GM12878 (cell line): ENCODE measurements at regions not wholly inside any gene's neighbourhood (a gene's known extent, or its start where the extent isn't known, plus 50 kb on each side); places are given as distances from the start of the nearest gene placed in this dataset.
"Not testable (repeated sequence)": the region's sequence is repeated elsewhere in the genome, so short reads cannot be mapped to it uniquely, and the experiment has no call there.

Experiments used
- ATAC-seq: fragments of 200-7000 bp; cut with Tn5 transposase; 3 replicates; pipeline ENCODE4 v1.9.1; 2020; ENCODE audit warnings: mild to moderate bottlenecking, moderate library complexity
- BruUV-seq: library from RNA; stranded (reverse); fragments of 400-500 nt; replicated peaks from 2 replicates; lab custom pipeline; 2021; lab: Mats Ljungman, UMichigan
- CTCF ChIA-PET: fragments of 300-600 bp; sonication (Branson Sonifier 250); formaldehyde crosslinking; extraction: SDS; loops from one replicate; lab custom pipeline; 2021; ENCODE audit warnings: inconsistent platforms; lab: Yijun Ruan, JAX
- POLR2A ChIA-PET: fragments of 350-600 bp; formaldehyde crosslinking; extraction: SDS; loops from one replicate; lab custom pipeline; 2021; ENCODE audit warnings: inconsistent platforms; lab: Charles Lee
- RAD21 ChIA-PET: fragments of 300-600 bp; sonication (Branson Sonifier 250); formaldehyde crosslinking; loops from one replicate; lab custom pipeline; 2023; ENCODE audit warnings: antibody characterized with exemption; ENCODE audit not compliant: unreplicated experiment; lab: Charles Lee
- SMC1A ChIA-PET: fragments of 300-600 bp; sonication (Branson Sonifier 250); formaldehyde crosslinking; loops from one replicate; lab custom pipeline; 2023; ENCODE audit not compliant: unreplicated experiment, uncharacterized antibody; lab: Charles Lee
- DNase-seq: peaks from one replicate; pipeline ENCODE4 v3.0.0-alpha.2; 2011; ENCODE audit warnings: low read depth, low spot score
- FAIRE-seq: peaks from 3 replicates; lab custom pipeline; 2011; peaks lifted over from hg19 to GRCh38; lab: Jason Lieb, UNC
- H2AFZ ChIP-seq: 2 replicates; pipeline ENCODE4 v1.6.0; 2011; ENCODE audit warnings: low read depth, low read length, control low read depth; ENCODE audit not compliant: control insufficient read depth
- H3K27ac ChIP-seq: 2 replicates; pipeline ENCODE4 v1.5.1; 2011; ENCODE audit warnings: control low read depth; ENCODE audit not compliant: control insufficient read depth, insufficient read depth
- H3K27me3 ChIP-seq, 2 experiments: replicated peaks in 1 of 2; 2 replicates each; pipeline versions ENCODE4 v1.6.0 to v1.6.1; 2011; ENCODE audit warnings: low read length in 1 of 2; ENCODE audit not compliant: control insufficient read depth in 2 of 2, insufficient read depth in 2 of 2
- H3K36me3 ChIP-seq, 2 experiments: 2 replicates each; pipeline ENCODE4 v1.5.1; 2011; ENCODE audit warnings: low read length in 1 of 2; ENCODE audit not compliant: control insufficient read depth in 2 of 2, insufficient read depth in 2 of 2
- H3K4me1 ChIP-seq: 2 replicates; pipeline ENCODE4 v1.6.1; 2011; ENCODE audit warnings: mild to moderate bottlenecking, low read length, moderate library complexity, mixed read lengths; ENCODE audit not compliant: control insufficient read depth, insufficient read depth
- H3K4me2 ChIP-seq: 2 replicates; pipeline ENCODE4 v1.6.0; 2011; ENCODE audit warnings: control low read depth; ENCODE audit not compliant: control insufficient read depth, insufficient read depth
- H3K4me3 ChIP-seq: fragments of 200-600 bp; sonication (generic); 2 replicates; pipeline ENCODE4 v1.5.1; 2016
- H3K79me2 ChIP-seq: 2 replicates; pipeline ENCODE4 v1.6.0; 2011; ENCODE audit warnings: low read length; ENCODE audit not compliant: control insufficient read depth, insufficient read depth
- H3K9ac ChIP-seq: 2 replicates; pipeline ENCODE4 v1.8.0; 2011; ENCODE audit warnings: low read length, control low read depth, mixed read lengths; ENCODE audit not compliant: control insufficient read depth, insufficient read depth
- H3K9me3 ChIP-seq: replicated peaks from 3 replicates; pipeline ENCODE4 v1.5.1; 2011; ENCODE audit warnings: mild to moderate bottlenecking, low read length; ENCODE audit not compliant: control insufficient read depth, insufficient read depth
- H4K20me1 ChIP-seq: 2 replicates; pipeline ENCODE4 v1.6.0; 2011; ENCODE audit not compliant: control insufficient read depth, insufficient read depth
- CHD4 ChIP-seq: fragments of 200-600 bp; sonication (generic); IDR thresholded peaks from 2 replicates; pipeline ENCODE4 v1.6.1; 2016; ENCODE audit warnings: mild to moderate bottlenecking
- MTA2 ChIP-seq: fragments of 450-650 bp; IDR thresholded peaks from 2 replicates; pipeline ENCODE4 v1.6.1; 2016; ENCODE audit warnings: low read depth, mild to moderate bottlenecking, moderate library complexity
- MXI1 ChIP-seq: fragments of 150-350 bp; IDR thresholded peaks from 2 replicates; pipeline ENCODE4 v1.6.1; 2011; ENCODE audit warnings: low read depth, mild to moderate bottlenecking, inconsistent platforms, low read length, improper control_type of control experiment
- POU2F2 ChIP-seq: IDR thresholded peaks from 3 replicates; pipeline ENCODE4 v1.6.1; 2011; ENCODE audit warnings: low read depth, mild to moderate bottlenecking, low read length, borderline replicate concordance
- SUPT20H ChIP-seq: IDR thresholded peaks from 2 replicates; pipeline ENCODE4 v1.6.1; 2011; ENCODE audit warnings: low read depth, mild to moderate bottlenecking, low read length, moderate library complexity, borderline replicate concordance; ENCODE audit not compliant: control insufficient read depth
- TAF1 ChIP-seq: IDR thresholded peaks from 2 replicates; pipeline ENCODE4 v1.6.1; 2011; ENCODE audit warnings: mild to moderate bottlenecking, low read depth, low read length, borderline replicate concordance
- WRNIP1 ChIP-seq: IDR thresholded peaks from 2 replicates; pipeline ENCODE4 v1.6.1; 2011; ENCODE audit warnings: low read depth, low read length, improper control_type of control experiment, borderline replicate concordance
- ZNF24 ChIP-seq: fragments of 450-650 bp; IDR thresholded peaks from 2 replicates; pipeline ENCODE4 v1.6.1; 2017; ENCODE audit warnings: antibody characterized with exemption, mild to moderate bottlenecking
- WGBS: methylation state at CpG from one replicate; pipeline ENCODE4 v1.1.6; 2016; ENCODE audit warnings: low lambda C conversion rate; ENCODE audit not compliant: insufficient replicate concordance, insufficient coverage; ENCODE audit errors: missing lambda C conversion rate; 5-methylcytosine and 5-hydroxymethylcytosine counted together
- in situ Hi-C: fragments of 300-500 bp; cut with MboI; formaldehyde crosslinking; loops from 9 replicates; pipeline ENCODE4 v1.14.3; 2018; ENCODE audit warnings: mixed read lengths
- intact Hi-C: fragments of 100-400 bp; cut with micrococcal nuclease; formaldehyde crosslinking; loops from one replicate; pipeline ENCODE4 v1.14.2; 2022; ENCODE audit not compliant: unreplicated experiment

GRCh38 chr3:163555918-163556317 is 1522.4 kb downstream of the SI start:
- no peaks in the 10 kb centered on the region for H4K20me1 ChIP-seq
- ChIA-PET SMC1A (no interaction called here), RAD21 (no interaction called here), POLR2A (no interaction called here), CTCF (no interaction called here)
- no peak for FAIRE-seq
- no peak overlapping the region for H3K4me3 ChIP-seq
- in situ Hi-C loops (no loop called here), intact Hi-C loops (no loop called here)
- DNase-seq, result no peak
- H3K27me3 ChIP-seq, result no peaks in the 10 kb centered on the region
- H3K9ac ChIP-seq, result no peak overlapping the region
- H3K9me3 ChIP-seq, result no peaks in the 10 kb centered on the region
- ATAC-seq, result no peak
- TF ChIP-seq WRNIP1, result no peak
- no peak for TF ChIP-seq SUPT20H
- TF ChIP-seq POU2F2, result no peak
- no peak for TF ChIP-seq TAF1
- TF ChIP-seq, all 136 proteins: peak for 0
- Histone ChIP-seq H2AFZ (no peak overlapping the region), H3K27ac (no peak overlapping the region), H3K4me1 (no peaks in the 10 kb centered on the region), H3K79me2 (no peaks in the 10 kb centered on the region), H3K36me3 (no peaks in the 10 kb centered on the region), H3K4me2 (no peak overlapping the region)
- WGBS, result 0% methylated on average over 1 of the region's 1 CpG
- BruUV-seq, result no TSS peak

GRCh38 chr3:163552659-163552966 is 1525.7 kb downstream of the SI start:
- RAD21 ChIA-PET, result no interaction called here
- H2AFZ ChIP-seq, result no peak overlapping the region
- intact Hi-C loops (no loop called here), in situ Hi-C loops (no loop called here)
- WGBS, result 82% methylated on average over 17 of the region's 17 CpGs
- H3K79me2 ChIP-seq, result no peaks in the 10 kb centered on the region
- H3K4me1 ChIP-seq, result no peaks in the 10 kb centered on the region
- no peaks in the 10 kb centered on the region for H3K36me3 ChIP-seq
- SMC1A ChIA-PET, result no interaction called here
- H3K27ac ChIP-seq, result no peak overlapping the region
- no peak overlapping the region for H3K9ac ChIP-seq
- no peak for DNase-seq
- no peak overlapping the region for H3K4me3 ChIP-seq
- POLR2A ChIA-PET, result no interaction called here
- CTCF ChIA-PET, result no interaction called here
- no peak overlapping the region for H3K4me2 ChIP-seq
- TF ChIP-seq MXI1 (no peak), CHD4 (no peak), MTA2 (no peak), ZNF24 (no peak)
- TF ChIP-seq, all 136 proteins: peak for 0
- FAIRE-seq (no peak), ATAC-seq (no peak)
- no TSS peak for BruUV-seq
- H3K27me3 ChIP-seq, result no peaks in the 10 kb centered on the region
- H4K20me1 ChIP-seq, result no peaks in the 10 kb centered on the region
- no peaks in the 10 kb centered on the region for H3K9me3 ChIP-seq

- BruUV-seq, RAD21 ChIA-PET, H4K20me1 ChIP-seq, H2AFZ ChIP-seq, SMC1A ChIA-PET, DNase-seq, H3K4me1 ChIP-seq, ATAC-seq, intact Hi-C loops, H3K79me2 ChIP-seq, H3K9me3 ChIP-seq, POLR2A ChIA-PET, FAIRE-seq, H3K4me3 ChIP-seq, H3K27ac ChIP-seq, H3K4me2 ChIP-seq, H3K27me3 ChIP-seq, H3K9ac ChIP-seq, in situ Hi-C loops, H3K36me3 ChIP-seq: not testable (repeated sequence)
- 62% methylated on average over 22 of the region's 37 CpGs for WGBS
- CTCF ChIA-PET, result interaction anchor here (0.6 kb wide), 1 partner anchor 11 kb away, joined by 3 read pairs; no protein-coding TSS in a partner anchor
These were observed 1526.2 kb downstream of the SI start for GRCh38 chr3:163551915-163552658.
